ENCODE measurements at regions not wholly inside any gene's neighbourhood (a gene's known extent, or its start where the extent isn't known, plus 50 kb on each side); places are given as distances from the start of the nearest gene placed in this dataset.

- TF ChIP-seq, protein P1, sequence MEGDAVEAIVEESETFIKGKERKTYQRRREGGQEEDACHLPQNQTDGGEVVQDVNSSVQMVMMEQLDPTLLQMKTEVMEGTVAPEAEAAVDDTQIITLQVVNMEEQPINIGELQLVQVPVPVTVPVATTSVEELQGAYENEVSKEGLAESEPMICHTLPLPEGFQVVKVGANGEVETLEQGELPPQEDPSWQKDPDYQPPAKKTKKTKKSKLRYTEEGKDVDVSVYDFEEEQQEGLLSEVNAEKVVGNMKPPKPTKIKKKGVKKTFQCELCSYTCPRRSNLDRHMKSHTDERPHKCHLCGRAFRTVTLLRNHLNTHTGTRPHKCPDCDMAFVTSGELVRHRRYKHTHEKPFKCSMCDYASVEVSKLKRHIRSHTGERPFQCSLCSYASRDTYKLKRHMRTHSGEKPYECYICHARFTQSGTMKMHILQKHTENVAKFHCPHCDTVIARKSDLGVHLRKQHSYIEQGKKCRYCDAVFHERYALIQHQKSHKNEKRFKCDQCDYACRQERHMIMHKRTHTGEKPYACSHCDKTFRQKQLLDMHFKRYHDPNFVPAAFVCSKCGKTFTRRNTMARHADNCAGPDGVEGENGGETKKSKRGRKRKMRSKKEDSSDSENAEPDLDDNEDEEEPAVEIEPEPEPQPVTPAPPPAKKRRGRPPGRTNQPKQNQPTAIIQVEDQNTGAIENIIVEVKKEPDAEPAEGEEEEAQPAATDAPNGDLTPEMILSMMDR (IDR thresholded peaks at IDR 0.05; ENCODE audit: poor library complexity, severe bottlenecking), result no peak
- TF ChIP-seq POLR2AphosphoS5 (IDR thresholded peaks at IDR 0.05) (no peak), TAF1 (IDR thresholded peaks at IDR 0.05; ENCODE audit: low read depth) (no peak), EZH2 (IDR thresholded peaks at IDR 0.05; ENCODE audit: borderline replicate concordance, insufficient read depth, low read length, poor library complexity, severe bottlenecking) (no peak), EP300 (conservative IDR thresholded peaks at IDR 0.05; ENCODE audit: poor library complexity, severe bottlenecking) (no peak), SMC3 (conservative IDR thresholded peaks at IDR 0.05; ENCODE audit: poor library complexity) (no peak)
- TF ChIP-seq, protein P2, sequence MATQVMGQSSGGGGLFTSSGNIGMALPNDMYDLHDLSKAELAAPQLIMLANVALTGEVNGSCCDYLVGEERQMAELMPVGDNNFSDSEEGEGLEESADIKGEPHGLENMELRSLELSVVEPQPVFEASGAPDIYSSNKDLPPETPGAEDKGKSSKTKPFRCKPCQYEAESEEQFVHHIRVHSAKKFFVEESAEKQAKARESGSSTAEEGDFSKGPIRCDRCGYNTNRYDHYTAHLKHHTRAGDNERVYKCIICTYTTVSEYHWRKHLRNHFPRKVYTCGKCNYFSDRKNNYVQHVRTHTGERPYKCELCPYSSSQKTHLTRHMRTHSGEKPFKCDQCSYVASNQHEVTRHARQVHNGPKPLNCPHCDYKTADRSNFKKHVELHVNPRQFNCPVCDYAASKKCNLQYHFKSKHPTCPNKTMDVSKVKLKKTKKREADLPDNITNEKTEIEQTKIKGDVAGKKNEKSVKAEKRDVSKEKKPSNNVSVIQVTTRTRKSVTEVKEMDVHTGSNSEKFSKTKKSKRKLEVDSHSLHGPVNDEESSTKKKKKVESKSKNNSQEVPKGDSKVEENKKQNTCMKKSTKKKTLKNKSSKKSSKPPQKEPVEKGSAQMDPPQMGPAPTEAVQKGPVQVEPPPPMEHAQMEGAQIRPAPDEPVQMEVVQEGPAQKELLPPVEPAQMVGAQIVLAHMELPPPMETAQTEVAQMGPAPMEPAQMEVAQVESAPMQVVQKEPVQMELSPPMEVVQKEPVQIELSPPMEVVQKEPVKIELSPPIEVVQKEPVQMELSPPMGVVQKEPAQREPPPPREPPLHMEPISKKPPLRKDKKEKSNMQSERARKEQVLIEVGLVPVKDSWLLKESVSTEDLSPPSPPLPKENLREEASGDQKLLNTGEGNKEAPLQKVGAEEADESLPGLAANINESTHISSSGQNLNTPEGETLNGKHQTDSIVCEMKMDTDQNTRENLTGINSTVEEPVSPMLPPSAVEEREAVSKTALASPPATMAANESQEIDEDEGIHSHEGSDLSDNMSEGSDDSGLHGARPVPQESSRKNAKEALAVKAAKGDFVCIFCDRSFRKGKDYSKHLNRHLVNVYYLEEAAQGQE (IDR thresholded peaks at IDR 0.05; ENCODE audit: borderline replicate concordance), result no peak
Observed at GRCh38 chr1:59170659-59171058, 126.2 kb upstream of the FGGY start.
